Peyer's patch (tissue), 4 donors: ENCODE measurements at regions not wholly inside any gene's neighbourhood (a gene's known extent, or its start where the extent isn't known, plus 50 kb on each side); places are given as distances from the start of the nearest gene placed in this dataset.

Experiments used
- POLR2A ChIP-seq, 2 donors: fragments of 450-650 bp; IDR thresholded peaks; one replicate each; pipeline ENCODE4 v1.5.1; 2017; ENCODE audit warnings: antibody characterized with exemption in 2 of 2, mild to moderate bottlenecking in 2 of 2, moderate library complexity in 2 of 2
- TF ChIP-seq, protein P1 (sequence below), 6 experiments: fragments of 450-650 bp in 4 of 6; fragments of 200-600 bp in 2 of 6; sonication (generic) in 1 of 6; IDR thresholded peaks; one replicate each; pipeline ENCODE4 v1.5.1; 2017 to 2019; ENCODE audit warnings: antibody characterized with exemption in 6 of 6, mild to moderate bottlenecking in 3 of 6, moderate library complexity in 1 of 6

DNA sequence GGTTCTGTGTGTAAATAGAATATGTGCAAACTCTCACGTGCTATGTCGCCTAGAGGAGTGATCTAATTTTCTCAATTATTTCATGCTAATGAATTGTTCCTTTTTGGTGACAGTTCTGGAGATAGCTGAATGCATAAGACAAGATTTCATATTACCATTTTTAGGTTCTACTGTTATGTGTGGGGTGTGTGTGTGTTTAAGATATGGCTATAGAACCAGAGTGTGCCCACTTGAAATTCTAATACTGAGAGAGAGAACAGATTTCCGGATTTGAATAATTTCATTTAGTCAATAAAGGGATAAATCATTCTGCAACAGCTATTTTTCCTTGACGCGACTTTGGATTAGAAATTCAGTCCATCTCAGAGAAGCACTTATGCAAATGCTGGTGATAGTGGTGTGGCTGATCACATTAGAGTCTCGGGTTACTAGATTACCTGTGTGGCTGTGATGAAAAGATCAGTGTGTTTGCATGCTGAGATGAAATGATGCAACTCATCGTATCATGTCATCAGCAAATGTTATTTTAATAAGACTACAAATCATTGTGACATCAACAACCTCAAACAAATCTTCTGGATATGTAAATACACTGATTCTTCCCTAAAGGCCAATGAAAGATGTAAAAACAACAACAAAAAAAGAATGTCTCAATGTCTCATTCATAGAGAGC is 415.9 kb downstream of the EPHA4 start:
- TF ChIP-seq, protein P1, sequence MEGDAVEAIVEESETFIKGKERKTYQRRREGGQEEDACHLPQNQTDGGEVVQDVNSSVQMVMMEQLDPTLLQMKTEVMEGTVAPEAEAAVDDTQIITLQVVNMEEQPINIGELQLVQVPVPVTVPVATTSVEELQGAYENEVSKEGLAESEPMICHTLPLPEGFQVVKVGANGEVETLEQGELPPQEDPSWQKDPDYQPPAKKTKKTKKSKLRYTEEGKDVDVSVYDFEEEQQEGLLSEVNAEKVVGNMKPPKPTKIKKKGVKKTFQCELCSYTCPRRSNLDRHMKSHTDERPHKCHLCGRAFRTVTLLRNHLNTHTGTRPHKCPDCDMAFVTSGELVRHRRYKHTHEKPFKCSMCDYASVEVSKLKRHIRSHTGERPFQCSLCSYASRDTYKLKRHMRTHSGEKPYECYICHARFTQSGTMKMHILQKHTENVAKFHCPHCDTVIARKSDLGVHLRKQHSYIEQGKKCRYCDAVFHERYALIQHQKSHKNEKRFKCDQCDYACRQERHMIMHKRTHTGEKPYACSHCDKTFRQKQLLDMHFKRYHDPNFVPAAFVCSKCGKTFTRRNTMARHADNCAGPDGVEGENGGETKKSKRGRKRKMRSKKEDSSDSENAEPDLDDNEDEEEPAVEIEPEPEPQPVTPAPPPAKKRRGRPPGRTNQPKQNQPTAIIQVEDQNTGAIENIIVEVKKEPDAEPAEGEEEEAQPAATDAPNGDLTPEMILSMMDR (IDR thresholded peaks at IDR 0.05): no peak
- no peak for TF ChIP-seq POLR2A (IDR thresholded peaks at IDR 0.05)
